ENCODE measurements at regions not wholly inside any gene's neighbourhood (a gene's known extent, or its start where the extent isn't known, plus 50 kb on each side); places are given as distances from the start of the nearest gene placed in this dataset.

- TF ChIP-seq SP1 (IDR thresholded peaks at IDR 0.05): no peak
- no peak for TF ChIP-seq ZBTB33 (IDR thresholded peaks at IDR 0.05)
- TF ChIP-seq, protein P1, sequence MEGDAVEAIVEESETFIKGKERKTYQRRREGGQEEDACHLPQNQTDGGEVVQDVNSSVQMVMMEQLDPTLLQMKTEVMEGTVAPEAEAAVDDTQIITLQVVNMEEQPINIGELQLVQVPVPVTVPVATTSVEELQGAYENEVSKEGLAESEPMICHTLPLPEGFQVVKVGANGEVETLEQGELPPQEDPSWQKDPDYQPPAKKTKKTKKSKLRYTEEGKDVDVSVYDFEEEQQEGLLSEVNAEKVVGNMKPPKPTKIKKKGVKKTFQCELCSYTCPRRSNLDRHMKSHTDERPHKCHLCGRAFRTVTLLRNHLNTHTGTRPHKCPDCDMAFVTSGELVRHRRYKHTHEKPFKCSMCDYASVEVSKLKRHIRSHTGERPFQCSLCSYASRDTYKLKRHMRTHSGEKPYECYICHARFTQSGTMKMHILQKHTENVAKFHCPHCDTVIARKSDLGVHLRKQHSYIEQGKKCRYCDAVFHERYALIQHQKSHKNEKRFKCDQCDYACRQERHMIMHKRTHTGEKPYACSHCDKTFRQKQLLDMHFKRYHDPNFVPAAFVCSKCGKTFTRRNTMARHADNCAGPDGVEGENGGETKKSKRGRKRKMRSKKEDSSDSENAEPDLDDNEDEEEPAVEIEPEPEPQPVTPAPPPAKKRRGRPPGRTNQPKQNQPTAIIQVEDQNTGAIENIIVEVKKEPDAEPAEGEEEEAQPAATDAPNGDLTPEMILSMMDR (IDR thresholded peaks at IDR 0.05; ENCODE audit: low read depth, low read length, missing input control): no peak
- TF ChIP-seq YY1 (IDR thresholded peaks at IDR 0.05): no peak
- no peak for TF ChIP-seq RAD21 (IDR thresholded peaks at IDR 0.05)
- no peak for TF ChIP-seq FOXA2 (IDR thresholded peaks at IDR 0.05)
- TF ChIP-seq ATF3 (IDR thresholded peaks at IDR 0.05): no peak
- no peak for TF ChIP-seq RXRA (IDR thresholded peaks at IDR 0.05)
- no peak for TF ChIP-seq MAX (IDR thresholded peaks at IDR 0.05)
These were observed 590.8 kb downstream of the LMO7 start for GRCh38 chr13:76226941-76227340.

Data from liver (tissue), 3 donors.